ENCODE measurements at regions not wholly inside any gene's neighbourhood (a gene's known extent, or its start where the extent isn't known, plus 50 kb on each side); places are given as distances from the start of the nearest gene placed in this dataset.

- DNase-seq, result no peak
Observed at GRCh38 chr12:92340441-92341064, 194.9 kb upstream of the BTG1 start.

GRCh38 chr12:92340003-92340402, 194.4 kb upstream of the BTG1 start:
- no peak for DNase-seq

DNA sequence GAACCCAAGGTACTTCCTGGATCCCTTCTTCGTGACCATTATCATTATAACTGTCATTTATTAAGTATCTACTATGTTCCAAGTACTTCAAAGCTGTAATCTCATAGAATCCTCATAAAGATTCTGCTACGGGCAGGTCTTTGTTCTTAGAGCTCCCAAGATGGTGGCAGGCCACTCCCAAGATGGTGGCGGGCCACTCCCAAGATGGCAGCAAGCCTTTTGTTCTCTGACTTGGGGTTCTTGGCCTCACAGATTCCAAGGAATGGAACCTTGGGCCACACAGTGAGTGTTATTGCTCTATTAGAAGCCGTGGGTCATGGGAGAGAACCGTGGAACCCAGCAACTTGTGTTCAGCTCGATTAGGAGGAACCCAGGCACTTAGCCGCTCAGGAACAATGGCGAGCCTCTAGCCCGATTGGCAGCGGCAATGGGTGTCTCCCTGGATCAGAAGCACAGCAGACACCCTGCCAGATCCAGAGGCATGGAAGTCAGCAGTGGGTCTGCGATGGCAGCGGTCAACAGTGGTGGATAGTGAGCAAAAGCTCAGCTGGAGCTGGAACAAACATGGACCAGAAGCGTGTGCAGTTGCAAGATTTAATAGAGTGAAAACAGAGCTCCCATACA, 193.7 kb upstream of the BTG1 start:
- no peak for DNase-seq

DNA sequence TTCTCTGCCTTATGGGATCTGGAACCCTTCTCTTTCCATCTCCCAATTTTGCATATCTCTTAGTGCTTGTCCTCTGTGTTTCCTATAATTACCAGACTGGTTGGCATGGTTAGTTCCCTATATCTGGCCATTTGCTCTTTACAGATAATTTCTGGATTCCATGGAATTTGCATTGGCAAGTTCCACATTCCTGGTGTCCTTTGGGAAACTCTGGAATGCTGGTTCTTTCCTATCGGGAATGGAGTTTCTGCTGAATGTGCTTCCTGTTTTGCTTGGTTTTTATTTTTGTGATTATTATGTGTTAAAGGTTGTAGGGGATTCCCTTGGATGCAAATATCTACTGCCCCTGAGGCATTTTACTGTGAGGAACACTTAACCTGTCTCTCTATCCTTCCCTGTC, 193.0 kb upstream of the BTG1 start:
- no peak for DNase-seq

DNA sequence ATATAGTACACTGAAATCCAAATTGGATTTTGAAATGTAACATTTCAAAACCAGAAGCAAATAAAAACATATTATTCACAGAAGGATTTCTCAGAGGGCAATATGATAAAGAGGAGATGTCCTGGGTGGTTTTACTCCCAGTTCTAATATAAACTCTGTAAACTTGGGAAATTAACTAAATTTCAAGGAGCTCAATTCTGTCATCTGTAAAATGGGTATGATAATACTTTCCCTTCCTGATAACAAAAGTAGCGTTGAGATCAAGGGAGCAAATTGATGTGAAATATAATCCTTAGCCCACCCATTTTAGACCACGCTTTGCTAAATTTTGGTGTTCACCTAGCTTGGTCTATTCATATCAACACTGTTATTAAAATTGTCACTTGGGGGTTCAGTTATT, 192.5 kb upstream of the BTG1 start:
- DNase-seq, result no peak

GRCh38 chr12:92337128-92337527, 191.5 kb upstream of the BTG1 start:
- DNase-seq, result no peak

- no peak for DNase-seq
Observed at GRCh38 chr12:92336641-92337040, 191.0 kb upstream of the BTG1 start.

- DNase-seq, result no peak
Observed at GRCh38 chr12:92335831-92336230, 190.2 kb upstream of the BTG1 start.

GRCh38 chr12:92334552-92334951, 188.9 kb upstream of the BTG1 start:
- no peak for DNase-seq

- no peak for DNase-seq
Observed at GRCh38 chr12:92332552-92332951, 186.9 kb upstream of the BTG1 start.

- DNase-seq, result no peak
Observed at GRCh38 chr12:92331383-92331782, 185.7 kb upstream of the BTG1 start.

DNA sequence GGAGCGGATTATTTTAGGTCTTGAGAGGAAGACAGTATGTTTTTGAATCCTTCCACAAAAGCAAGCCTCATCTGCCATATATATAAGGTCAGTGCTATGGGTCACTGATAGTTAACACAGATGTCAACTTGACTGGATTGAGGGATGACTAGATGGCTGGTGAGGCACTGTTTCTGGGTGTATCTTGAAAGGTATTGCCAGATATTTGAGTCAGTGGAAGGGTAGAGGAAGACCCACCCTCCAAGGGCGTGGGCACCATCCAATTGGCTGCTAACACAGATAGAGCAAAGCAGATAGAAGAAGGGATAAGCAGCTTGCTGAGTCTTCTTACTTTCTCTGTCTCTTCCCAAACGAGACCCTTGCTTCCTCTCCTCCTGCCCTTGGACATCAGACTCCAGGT, 185.0 kb upstream of the BTG1 start:
- no peak for DNase-seq

DNA sequence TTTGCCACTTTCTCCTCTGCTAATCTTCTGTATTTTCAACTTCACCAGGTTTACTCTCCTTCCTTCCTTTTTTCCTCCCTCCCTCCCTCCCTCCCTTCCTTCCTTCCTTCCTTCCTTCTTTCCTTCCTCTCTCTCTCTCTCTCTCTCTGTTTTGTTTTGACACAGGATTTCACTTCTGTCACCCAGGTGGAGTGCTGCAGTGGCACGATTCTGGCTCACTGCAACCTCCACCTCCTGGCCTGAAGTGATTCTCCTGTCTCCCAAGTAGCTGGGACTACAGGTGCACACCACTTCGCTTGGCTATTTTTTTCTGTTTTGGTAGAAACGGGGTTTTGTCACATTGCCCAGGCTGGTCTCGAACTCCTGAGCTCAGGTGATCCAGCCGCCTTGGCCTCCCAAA, 181.2 kb upstream of the BTG1 start:
- no peak for DNase-seq

DNA sequence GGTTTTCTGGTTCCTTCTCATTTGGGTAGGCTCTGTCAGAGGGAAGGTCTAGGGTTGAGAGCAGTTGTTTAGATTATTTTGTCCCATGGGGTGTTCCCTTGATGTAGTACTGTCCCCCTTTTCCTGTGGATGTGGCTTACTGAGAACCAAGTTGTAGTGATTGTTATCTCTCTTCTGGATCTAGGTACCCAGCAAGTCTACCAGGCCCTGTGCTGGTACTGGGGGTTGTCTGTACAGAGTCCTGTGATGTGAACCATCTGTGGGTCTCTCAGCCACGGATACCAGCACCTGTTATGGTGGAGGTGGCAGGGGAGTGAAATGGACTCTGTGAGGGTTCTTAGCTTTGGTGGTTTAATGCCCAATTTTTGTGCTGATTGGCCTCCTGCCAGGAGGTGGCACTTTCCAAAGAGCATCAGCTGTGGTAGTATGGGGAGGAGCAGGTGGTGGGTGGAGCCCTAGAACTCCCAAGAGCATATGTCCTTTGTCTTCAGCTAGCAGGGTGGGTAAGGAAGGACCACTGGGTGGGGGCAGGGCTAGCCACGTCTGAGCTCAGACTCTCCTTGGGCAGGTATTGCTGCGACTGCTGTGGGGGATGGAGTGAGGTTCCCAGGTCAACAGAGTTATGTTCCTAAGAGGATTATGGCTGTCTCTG, 179.3 kb upstream of the BTG1 start:
- DNase-seq, result no peak

DNA sequence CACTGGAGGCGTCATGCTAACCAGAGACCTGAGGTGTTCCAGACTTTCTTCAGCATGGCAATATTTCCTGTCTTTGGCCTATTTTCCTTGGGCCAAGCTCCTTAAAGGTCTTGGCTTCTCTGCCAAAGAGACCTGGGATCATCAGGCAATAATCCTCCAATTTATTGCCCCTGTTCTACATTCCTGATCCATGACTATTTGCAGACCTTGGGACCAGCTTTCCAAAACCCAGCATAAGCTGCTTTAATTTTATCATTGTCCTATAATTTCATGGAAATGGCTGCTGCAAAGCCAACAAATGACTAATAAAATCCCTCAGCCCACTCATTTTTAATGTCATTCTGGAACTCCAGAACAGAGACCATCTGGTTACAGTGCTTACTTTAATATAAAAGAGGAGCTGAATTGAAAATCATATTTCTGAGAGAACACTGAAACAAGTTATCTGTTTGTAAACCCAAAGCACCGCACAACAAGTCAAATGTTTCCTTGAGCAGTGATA, 166.9 kb upstream of the BTG1 start:
- DNase-seq, result no peak

DNA sequence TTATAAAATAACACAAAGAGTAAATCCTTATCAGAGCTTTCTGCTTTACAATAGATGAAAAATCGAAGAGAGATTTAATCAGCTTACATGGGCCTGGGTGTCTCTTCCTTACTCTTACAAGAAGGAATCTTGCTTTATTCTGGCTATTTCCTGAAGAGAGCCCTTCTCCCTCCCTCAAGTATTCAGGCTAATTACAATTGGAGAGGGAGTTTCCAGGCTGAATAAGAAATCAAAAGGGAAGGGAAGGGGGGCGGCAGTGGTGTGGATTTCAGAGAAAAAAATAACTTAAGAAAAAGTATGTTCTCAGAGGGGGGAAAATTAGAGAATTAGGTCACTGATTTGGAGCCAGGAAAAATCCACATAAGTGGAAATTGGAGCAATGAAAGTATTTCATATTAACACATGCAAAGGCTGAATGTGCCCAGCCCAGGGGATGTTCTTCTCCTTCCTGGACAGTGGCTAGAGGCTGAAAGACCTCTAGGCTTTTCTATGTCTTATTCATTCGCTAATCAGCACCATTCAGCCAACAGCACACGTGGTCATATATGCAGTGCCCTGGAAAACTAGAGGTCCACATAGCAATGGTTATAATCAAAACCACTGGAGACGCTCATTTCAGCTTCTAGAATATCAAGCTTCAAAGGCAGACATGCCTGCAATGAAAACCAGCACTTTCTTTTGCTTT, 158.9 kb upstream of the BTG1 start:
- DNase-seq, result no peak

DNA sequence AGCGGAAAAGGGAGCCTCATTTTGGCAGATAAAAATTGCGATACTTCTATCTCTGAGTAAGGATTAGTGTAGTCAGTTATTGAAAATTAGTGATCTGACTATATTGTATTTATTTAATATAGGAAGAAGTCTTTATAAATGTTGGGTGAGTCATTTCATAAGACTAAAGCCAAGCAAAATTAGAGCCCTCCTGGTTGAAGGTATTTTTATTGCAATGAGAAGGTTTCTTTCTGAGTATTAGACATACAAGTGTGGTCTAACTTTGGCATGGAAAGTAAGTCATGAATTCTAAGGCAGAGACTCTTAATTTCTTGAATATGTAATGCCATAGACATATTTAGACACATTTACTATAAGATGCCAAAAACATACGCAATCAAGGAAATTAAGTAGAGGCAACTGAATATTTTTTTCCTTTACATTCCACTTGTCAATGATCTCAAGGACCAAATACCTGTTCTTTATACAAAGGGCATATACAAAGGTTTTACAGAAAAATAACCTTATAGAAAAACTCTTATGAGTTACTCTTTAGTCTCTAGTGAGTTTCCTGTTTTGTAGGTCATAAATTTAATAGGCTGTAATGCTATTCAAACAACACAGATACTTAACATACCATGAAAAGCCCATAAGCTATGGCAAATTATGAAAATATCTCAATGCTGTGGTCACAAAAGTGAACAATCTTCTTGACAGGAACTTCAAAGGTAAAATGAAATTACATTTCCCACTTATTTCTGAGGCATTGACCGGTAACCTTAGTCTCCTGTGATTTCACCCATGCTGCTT, 156.6 kb upstream of the BTG1 start:
- no peak for DNase-seq

- DNase-seq, result no peak
Observed at GRCh38 chr12:92301356-92301755, 155.7 kb upstream of the BTG1 start.

- no peak for DNase-seq
Observed at GRCh38 chr12:92300777-92301176, 155.1 kb upstream of the BTG1 start.

DNA sequence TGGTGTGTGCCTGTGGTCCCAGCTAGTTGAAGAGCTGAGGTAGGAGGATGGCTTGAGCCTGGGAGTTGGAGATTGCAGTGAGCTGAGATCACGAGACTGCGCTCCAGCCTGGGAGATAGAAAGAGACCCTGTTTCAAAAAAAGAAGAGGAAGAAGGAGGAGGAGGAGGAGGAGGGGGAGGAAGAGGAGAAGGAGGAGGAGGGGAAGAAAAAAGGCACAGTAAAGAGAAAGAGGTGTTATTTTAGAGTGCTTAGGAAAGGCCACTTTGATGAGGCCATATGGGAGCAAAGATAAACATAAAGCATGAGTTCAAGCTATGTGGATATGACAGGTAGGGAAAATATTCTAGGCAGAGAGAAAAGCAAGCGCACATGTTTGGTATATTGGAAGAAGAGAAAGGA, 154.1 kb upstream of the BTG1 start:
- DNase-seq, result no peak

DNA sequence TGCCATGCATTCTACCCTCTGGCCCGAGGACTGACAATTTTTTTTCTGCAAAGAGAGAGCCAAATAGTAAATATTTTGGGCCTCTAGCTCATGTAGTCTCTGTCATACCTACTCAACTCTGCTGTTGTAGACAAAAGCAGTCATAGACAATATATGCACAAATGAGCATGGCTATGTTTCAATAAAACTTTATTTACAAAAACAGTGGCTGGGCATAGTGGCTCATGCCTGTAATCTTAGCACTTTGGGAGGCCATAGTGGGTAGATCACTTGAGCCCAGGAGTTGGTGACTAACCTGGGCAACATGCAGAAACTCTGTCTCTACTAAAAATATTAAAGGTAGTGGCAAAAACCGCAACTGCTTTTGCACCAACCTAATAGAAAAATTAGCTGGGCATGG, 153.7 kb upstream of the BTG1 start:
- DNase-seq, result no peak

GRCh38 chr12:92297932-92298696, 152.5 kb upstream of the BTG1 start:
- no peak for DNase-seq

Measured in hematopoietic multipotent progenitor cell treated with erythropoietin and hydrocortisone succinate and interleukin-3 and kit ligand, for 8 days (in vitro differentiated cells).